Rectal smooth muscle tissue (tissue), 1 donor: ENCODE measurements at regions not wholly inside any gene's neighbourhood (a gene's known extent, or its start where the extent isn't known, plus 50 kb on each side); places are given as distances from the start of the nearest gene placed in this dataset.
A peak's percentile ranks its signal among the peaks of the same experiment; 100 is the strongest.
"Not testable (repeated sequence)": the region's sequence is repeated elsewhere in the genome, so short reads cannot be mapped to it uniquely, and the experiment has no call there.

Experiments used
- H3K27ac ChIP-seq: one replicate; pipeline ENCODE4 v1.7.0; 2013; ENCODE audit warnings: low read depth, low read length, inconsistent platforms
- H3K27me3 ChIP-seq: one replicate; pipeline ENCODE4 v1.7.0; 2013; ENCODE audit warnings: low read length; ENCODE audit not compliant: control insufficient read depth, insufficient read depth
- H3K36me3 ChIP-seq: one replicate; pipeline ENCODE4 v1.7.0; 2013; ENCODE audit warnings: low read length; ENCODE audit not compliant: control insufficient read depth, insufficient read depth
- H3K4me1 ChIP-seq: one replicate; pipeline ENCODE4 v1.7.0; 2013; ENCODE audit warnings: low read length; ENCODE audit not compliant: control insufficient read depth, insufficient read depth
- H3K4me3 ChIP-seq: one replicate; pipeline ENCODE4 v1.7.0; 2013; ENCODE audit warnings: low read length
- H3K9ac ChIP-seq: one replicate; pipeline ENCODE4 v1.7.0; 2013; ENCODE audit warnings: low read length

GRCh38 chr10:53071505-53072125, 299.0 kb upstream of the MBL2 start:
- no peaks in the 10 kb centered on the region for H3K27me3 ChIP-seq
- no peak overlapping the region for H3K4me3 ChIP-seq
- H3K9ac ChIP-seq = no peak overlapping the region
- H3K36me3 ChIP-seq = no peaks in the 10 kb centered on the region
- H3K4me1 ChIP-seq = no peaks in the 10 kb centered on the region
- no peak overlapping the region for H3K27ac ChIP-seq

- H3K27ac ChIP-seq = no peak overlapping the region
Measured at GRCh38 chr10:53069013-53069412, 296.4 kb upstream of the MBL2 start.

GRCh38 chr10:53064614-53065013, 292.0 kb upstream of the MBL2 start:
- H3K4me1 ChIP-seq = no peaks in the 10 kb centered on the region
- H3K9ac ChIP-seq = no peak overlapping the region
- H3K27ac ChIP-seq = no peak overlapping the region
- no peak overlapping the region for H3K4me3 ChIP-seq
- no peaks in the 10 kb centered on the region for H3K27me3 ChIP-seq
- H3K36me3 ChIP-seq = no peaks in the 10 kb centered on the region

More at GRCh38 chr10:53069013-53069412, 296.4 kb upstream of the MBL2 start:
- Histone ChIP-seq H3K4me1 (no peaks in the 10 kb centered on the region), H3K4me3 (no peak overlapping the region), H3K36me3 (no peaks in the 10 kb centered on the region), H3K9ac (no peak overlapping the region), H3K27me3 (no peaks in the 10 kb centered on the region)

GRCh38 chr10:53063805-53064204, 291.2 kb upstream of the MBL2 start:
- H3K4me1 ChIP-seq = no peaks in the 10 kb centered on the region
- H3K4me3 ChIP-seq = no peak overlapping the region
- H3K27me3 ChIP-seq = no peaks in the 10 kb centered on the region
- H3K9ac ChIP-seq = no peak overlapping the region
- no peaks in the 10 kb centered on the region for H3K36me3 ChIP-seq
- H3K27ac ChIP-seq = no peak overlapping the region

GRCh38 chr10:53052521-53053164, 280.1 kb upstream of the MBL2 start:
- Histone ChIP-seq H3K4me3 (no peak overlapping the region), H3K9ac (no peak overlapping the region), H3K27me3 (no peaks in the 10 kb centered on the region), H3K4me1 (no peaks in the 10 kb centered on the region), H3K36me3 (no peaks in the 10 kb centered on the region), H3K27ac (no peak overlapping the region)

- Histone ChIP-seq H3K36me3 (no peaks in the 10 kb centered on the region), H3K9ac (no peak overlapping the region)
Measured at GRCh38 chr10:53045315-53045714, 272.7 kb upstream of the MBL2 start.

GRCh38 chr10:53035823-53036222, 263.2 kb upstream of the MBL2 start:
- H3K4me1 ChIP-seq, H3K27me3 ChIP-seq, H3K9ac ChIP-seq, H3K36me3 ChIP-seq, H3K27ac ChIP-seq, H3K4me3 ChIP-seq: not testable (repeated sequence)

More at GRCh38 chr10:53045315-53045714, 272.7 kb upstream of the MBL2 start:
- no peaks in the 10 kb centered on the region for H3K4me1 ChIP-seq
- H3K27ac ChIP-seq = no peak overlapping the region
- H3K27me3 ChIP-seq = no peaks in the 10 kb centered on the region
- H3K4me3 ChIP-seq = no peak overlapping the region

GRCh38 chr10:53033396-53033795, 260.8 kb upstream of the MBL2 start:
- H3K27me3 ChIP-seq = no peaks in the 10 kb centered on the region
- H3K36me3 ChIP-seq = no peaks in the 10 kb centered on the region
- no peak overlapping the region for H3K4me3 ChIP-seq
- no peaks in the 10 kb centered on the region for H3K4me1 ChIP-seq
- no peak overlapping the region for H3K27ac ChIP-seq
- no peak overlapping the region for H3K9ac ChIP-seq

- H3K27ac ChIP-seq, H3K4me1 ChIP-seq, H3K27me3 ChIP-seq, H3K9ac ChIP-seq, H3K36me3 ChIP-seq, H3K4me3 ChIP-seq: not testable (repeated sequence)
Measured at GRCh38 chr10:53029872-53030849, 257.6 kb upstream of the MBL2 start.

GRCh38 chr10:53029449-53029848, 256.9 kb upstream of the MBL2 start:
- Histone ChIP-seq H3K4me3 (no peak overlapping the region), H3K4me1 (no peaks in the 10 kb centered on the region), H3K36me3 (no peaks in the 10 kb centered on the region), H3K27ac (no peak overlapping the region), H3K9ac (no peak overlapping the region), H3K27me3 (no peaks in the 10 kb centered on the region)

GRCh38 chr10:53025765-53026164, 253.2 kb upstream of the MBL2 start:
- H3K27ac ChIP-seq = not testable (repeated sequence)

GRCh38 chr10:53025172-53025711, 252.7 kb upstream of the MBL2 start:
- H3K36me3 ChIP-seq = no peaks in the 10 kb centered on the region
- no peak overlapping the region for H3K9ac ChIP-seq
- H3K4me1 ChIP-seq = no peaks in the 10 kb centered on the region
- H3K4me3 ChIP-seq = peak overlapping the region; percentile 44
- no peak overlapping the region for H3K27ac ChIP-seq
- no peaks in the 10 kb centered on the region for H3K27me3 ChIP-seq

More at GRCh38 chr10:53025765-53026164, 253.2 kb upstream of the MBL2 start:
- not testable (repeated sequence) for H3K9ac ChIP-seq, H3K4me1 ChIP-seq, H3K4me3 ChIP-seq, H3K36me3 ChIP-seq, H3K27me3 ChIP-seq
